Keratinocyte (primary cell): ENCODE measurements at regions not wholly inside any gene's neighbourhood (a gene's known extent, or its start where the extent isn't known, plus 50 kb on each side); places are given as distances from the start of the nearest gene placed in this dataset.
"Not testable (repeated sequence)": the region's sequence is repeated elsewhere in the genome, so short reads cannot be mapped to it uniquely, and the experiment has no call there.

ENCODE experiments used
- DNase-seq: peaks from one replicate; pipeline ENCODE4 v3.0.0-alpha.2; 2011; ENCODE audit warnings: low read depth, missing footprints, low spot score
- FAIRE-seq: peaks from 2 replicates; lab custom pipeline; 2011; peaks lifted over from hg19 to GRCh38; lab: Jason Lieb, UNC
- H2AFZ ChIP-seq: 2 replicates; pipeline ENCODE4 v1.6.0; 2012; ENCODE audit warnings: low read length, control low read depth, inconsistent platforms; ENCODE audit not compliant: control insufficient read depth
- H3K27ac ChIP-seq: 2 replicates; pipeline ENCODE4 v1.5.1; 2011; ENCODE audit warnings: low read length; ENCODE audit not compliant: control insufficient read depth, insufficient read depth
- H3K27me3 ChIP-seq: 3 replicates; pipeline ENCODE4 v1.6.0; 2011; ENCODE audit warnings: low read length; ENCODE audit not compliant: control insufficient read depth, insufficient read depth; ENCODE audit errors: extremely low read depth
- H3K36me3 ChIP-seq, 2 experiments: 2 replicates in 1 of 2; 3 replicates in 1 of 2; pipeline ENCODE4 v1.5.1; 2011; ENCODE audit warnings: low read length in 2 of 2, mild to moderate bottlenecking in 1 of 2; ENCODE audit not compliant: control insufficient read depth in 2 of 2, insufficient read depth in 2 of 2; ENCODE audit errors: extremely low read depth in 1 of 2
- H3K4me1 ChIP-seq: 3 replicates; pipeline ENCODE4 v1.5.1; 2011; ENCODE audit warnings: low read length; ENCODE audit not compliant: control insufficient read depth, insufficient read depth; ENCODE audit errors: extremely low read depth
- H3K4me2 ChIP-seq: 3 replicates; pipeline ENCODE4 v1.6.0; 2011; ENCODE audit warnings: low read depth, low read length; ENCODE audit not compliant: control insufficient read depth, insufficient read depth; ENCODE audit errors: extremely low read depth
- H3K4me3 ChIP-seq, 3 experiments: fragments of 200-600 bp in 1 of 3; sonication (generic) in 1 of 3; 2 replicates in 2 of 3; 3 replicates in 1 of 3; pipeline ENCODE4 v1.5.1; 2011 to 2016; ENCODE audit warnings: low read length in 3 of 3, mild to moderate bottlenecking in 3 of 3, control low read depth in 2 of 3, inconsistent platforms in 1 of 3, low read depth in 1 of 3, mixed read lengths in 1 of 3, mixed run types in 1 of 3, moderate library complexity in 1 of 3; ENCODE audit not compliant: control insufficient read depth in 2 of 3, insufficient read depth in 2 of 3; ENCODE audit errors: extremely low read depth in 1 of 3
- H3K79me2 ChIP-seq: 2 replicates; pipeline ENCODE4 v1.6.0; 2012; ENCODE audit warnings: low read length; ENCODE audit not compliant: control insufficient read depth, insufficient read depth
- H3K9ac ChIP-seq: 3 replicates; pipeline ENCODE4 v1.6.0; 2011; ENCODE audit warnings: low read length; ENCODE audit not compliant: control insufficient read depth, insufficient read depth; ENCODE audit errors: extremely low read depth
- H3K9me1 ChIP-seq: 3 replicates; pipeline ENCODE4 v1.6.0; 2011; ENCODE audit warnings: low read length; ENCODE audit not compliant: control insufficient read depth, insufficient read depth; ENCODE audit errors: extremely low read depth
- H3K9me3 ChIP-seq: 2 replicates; pipeline ENCODE4 v1.5.1; 2012; ENCODE audit warnings: low read depth, low read length; ENCODE audit not compliant: control insufficient read depth
- H4K20me1 ChIP-seq: 3 replicates; pipeline ENCODE4 v1.6.0; 2011; ENCODE audit warnings: low read length; ENCODE audit not compliant: control insufficient read depth, insufficient read depth; ENCODE audit errors: extremely low read depth
- dilution Hi-C: fragments of 300-500 bp; cut with MboI; formaldehyde crosslinking; loops from one replicate; pipeline ENCODE4 v1.7.0; 2020; ENCODE audit warnings: low sequenced_read_pairs; ENCODE audit not compliant: extremely low pct_ligation_motif_present

- H3K4me3 ChIP-seq, H4K20me1 ChIP-seq, dilution Hi-C loops, H2AFZ ChIP-seq, H3K4me2 ChIP-seq, H3K27ac ChIP-seq, H3K79me2 ChIP-seq, DNase-seq, H3K9ac ChIP-seq, H3K36me3 ChIP-seq, H3K4me1 ChIP-seq, H3K9me1 ChIP-seq, H3K27me3 ChIP-seq, H3K9me3 ChIP-seq, FAIRE-seq: not testable (repeated sequence)
These were observed 51.1 kb upstream of the DUX4 start for GRCh38 chr4:190122161-190123142.
